ENCODE measurements at regions not wholly inside any gene's neighbourhood (a gene's known extent, or its start where the extent isn't known, plus 50 kb on each side); places are given as distances from the start of the nearest gene placed in this dataset.

GRCh38 chr6:163904186-163904585 lies 489.7 kb downstream of the QKI start:
- no peak for TF ChIP-seq CTCF (IDR thresholded peaks at IDR 0.05; ENCODE audit: control insufficient read depth, extremely low read depth, insufficient read depth)
- no peak overlapping the region for H3K4me3 ChIP-seq (ENCODE audit: low read depth, low read length)
- no peak for DNase-seq (ENCODE audit: low read depth)

- TF ChIP-seq CTCF (IDR thresholded peaks at IDR 0.05; ENCODE audit: control insufficient read depth, extremely low read depth, insufficient read depth), result no peak
- no peak for DNase-seq (ENCODE audit: low read depth)
- H3K4me3 ChIP-seq (ENCODE audit: low read depth, low read length), result no peak overlapping the region
These were observed 489.0 kb downstream of the QKI start for GRCh38 chr6:163903541-163903940.

GRCh38 chr6:163902993-163903392 lies 488.5 kb downstream of the QKI start:
- no peak for TF ChIP-seq CTCF (IDR thresholded peaks at IDR 0.05; ENCODE audit: control insufficient read depth, extremely low read depth, insufficient read depth)
- no peak overlapping the region for H3K4me3 ChIP-seq (ENCODE audit: low read depth, low read length)
- DNase-seq (ENCODE audit: low read depth), result no peak

- H3K4me3 ChIP-seq (ENCODE audit: low read depth, low read length), result no peak overlapping the region
- no peak for TF ChIP-seq CTCF (IDR thresholded peaks at IDR 0.05; ENCODE audit: control insufficient read depth, extremely low read depth, insufficient read depth)
These were observed 487.2 kb downstream of the QKI start for GRCh38 chr6:163901681-163902080.

DNA sequence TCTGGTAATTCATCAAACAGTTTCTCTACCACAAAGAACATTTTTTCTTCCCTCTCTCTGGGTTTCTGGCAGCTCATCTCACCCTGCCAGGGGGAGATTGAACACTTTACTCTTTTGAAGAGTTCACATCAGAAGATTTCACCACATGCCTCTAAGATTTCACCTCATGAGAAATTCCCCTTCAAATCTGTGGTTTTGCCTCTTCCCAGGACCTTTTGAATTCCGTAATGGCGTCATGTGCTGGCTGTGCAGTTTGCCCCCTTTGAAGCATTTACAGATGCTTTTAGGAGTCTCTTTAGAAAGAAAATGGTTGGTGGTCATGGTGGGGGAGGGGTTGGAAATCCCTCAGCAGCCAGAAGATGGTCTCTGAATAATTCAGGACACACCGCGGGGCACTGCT lies 486.1 kb downstream of the QKI start:
- H3K4me3 ChIP-seq (ENCODE audit: low read depth, low read length), result no peak overlapping the region
- TF ChIP-seq CTCF (IDR thresholded peaks at IDR 0.05; ENCODE audit: control insufficient read depth, extremely low read depth, insufficient read depth), result no peak
- DNase-seq (ENCODE audit: low read depth), result no peak

More at GRCh38 chr6:163901681-163902080, 487.2 kb downstream of the QKI start:
- DNase-seq (ENCODE audit: low read depth), result no peak

GRCh38 chr6:163897669-163898068 lies 483.2 kb downstream of the QKI start:
- DNase-seq (ENCODE audit: low read depth), result no peak
- no peak overlapping the region for H3K4me3 ChIP-seq (ENCODE audit: low read depth, low read length)

More at GRCh38 chr6:163897669-163898068, 483.2 kb downstream of the QKI start:
- no peak for TF ChIP-seq CTCF (IDR thresholded peaks at IDR 0.05; ENCODE audit: control insufficient read depth, extremely low read depth, insufficient read depth)
